ENCODE measurements at regions not wholly inside any gene's neighbourhood (a gene's known extent, or its start where the extent isn't known, plus 50 kb on each side); places are given as distances from the start of the nearest gene placed in this dataset.
A peak's percentile ranks its signal among the peaks of the same experiment; 100 is the strongest.
"Not testable (repeated sequence)": the region's sequence is repeated elsewhere in the genome, so short reads cannot be mapped to it uniquely, and the experiment has no call there.

DNA sequence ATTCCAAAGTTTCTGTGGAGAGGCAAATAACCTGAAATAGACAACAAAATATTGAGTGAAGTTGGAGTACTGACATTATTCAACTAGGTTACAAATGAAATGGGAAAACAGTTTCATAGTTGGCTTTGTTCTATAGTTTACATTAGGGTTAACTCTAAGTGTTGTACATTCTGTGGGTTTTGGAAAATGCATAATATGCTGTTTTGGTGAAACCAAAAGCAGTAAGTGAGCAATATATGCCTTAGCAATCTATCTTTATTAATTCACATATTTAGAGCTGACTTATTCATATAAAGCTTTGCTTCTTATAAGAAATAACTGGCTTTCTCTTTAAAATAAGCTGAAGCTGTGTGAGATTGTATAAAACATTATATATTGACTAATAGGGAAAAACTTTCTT lies 157.5 kb upstream of the AHI1 start:
- no peaks in the 10 kb centered on the region for H3K36me3 ChIP-seq (replicated peaks; ENCODE audit: control insufficient read depth, insufficient read depth, low read length)
- H3K4me3 ChIP-seq (ENCODE audit: insufficient read depth, low read depth, low read length), result no peak overlapping the region
- DNase-seq, result no peak
- no peaks in the 10 kb centered on the region for H3K27me3 ChIP-seq (ENCODE audit: control insufficient read depth, insufficient read depth, low read length)

GRCh38 chr6:135657207-135657606 lies 159.7 kb upstream of the AHI1 start:
- no peak for DNase-seq
- Histone ChIP-seq H3K27me3 (ENCODE audit: control insufficient read depth, insufficient read depth, low read length) (no peaks in the 10 kb centered on the region), H3K4me3 (ENCODE audit: insufficient read depth, low read depth, low read length) (no peak overlapping the region), H3K36me3 (replicated peaks; ENCODE audit: control insufficient read depth, insufficient read depth, low read length) (no peaks in the 10 kb centered on the region)

DNA sequence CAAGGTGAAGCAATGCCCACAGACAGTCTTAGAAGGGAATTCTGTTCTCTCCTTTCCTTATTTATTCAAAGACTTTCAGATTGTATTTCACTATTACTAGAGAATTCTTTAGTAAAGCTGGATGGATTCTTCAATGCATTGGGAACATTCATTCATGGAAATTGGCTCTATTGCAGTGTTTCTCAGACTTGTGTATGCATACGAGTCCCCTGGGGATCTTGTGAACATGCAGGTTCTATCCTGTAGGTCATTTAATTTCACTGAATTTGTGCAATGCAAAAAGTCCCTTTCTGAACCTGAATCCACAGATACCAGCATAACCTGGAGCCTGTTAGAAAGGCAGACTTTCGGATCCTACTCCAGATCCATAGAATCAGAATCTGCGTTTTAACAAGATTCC lies 160.9 kb upstream of the AHI1 start:
- DNase-seq, result no peak
- no peaks in the 10 kb centered on the region for H3K36me3 ChIP-seq (replicated peaks; ENCODE audit: control insufficient read depth, insufficient read depth, low read length)

GRCh38 chr6:135658916-135659315 lies 161.4 kb upstream of the AHI1 start:
- Histone ChIP-seq H3K36me3 (replicated peaks; ENCODE audit: control insufficient read depth, insufficient read depth, low read length) (no peaks in the 10 kb centered on the region), H3K27me3 (ENCODE audit: control insufficient read depth, insufficient read depth, low read length) (no peaks in the 10 kb centered on the region), H3K4me3 (ENCODE audit: insufficient read depth, low read depth, low read length) (no peak overlapping the region)
- DNase-seq, result no peak

More for the DNA sequence above, 160.9 kb upstream of the AHI1 start:
- H3K4me3 ChIP-seq (ENCODE audit: insufficient read depth, low read depth, low read length), result no peak overlapping the region
- no peaks in the 10 kb centered on the region for H3K27me3 ChIP-seq (ENCODE audit: control insufficient read depth, insufficient read depth, low read length)

DNA sequence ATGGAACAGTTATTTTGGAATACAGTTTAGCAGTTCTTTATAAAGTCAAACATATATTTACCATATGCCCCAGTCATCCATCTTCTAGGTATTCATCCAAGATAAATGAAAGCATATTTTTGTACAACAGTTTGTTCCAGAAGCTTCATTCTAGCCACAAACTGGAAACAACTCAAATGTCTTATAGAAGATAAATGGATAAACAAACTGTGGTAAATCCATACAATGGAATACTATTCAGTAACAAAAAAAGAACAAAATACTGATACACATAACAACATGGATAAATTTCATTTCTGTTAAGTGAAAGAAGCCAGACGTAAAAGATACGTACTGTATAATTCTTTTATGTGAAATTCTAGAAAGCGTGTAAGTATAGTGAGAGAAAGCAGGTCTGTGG lies 167.0 kb upstream of the AHI1 start:
- DNase-seq, result no peak
- Histone ChIP-seq H3K27me3 (ENCODE audit: control insufficient read depth, insufficient read depth, low read length) (no peaks in the 10 kb centered on the region), H3K4me3 (ENCODE audit: insufficient read depth, low read depth, low read length) (no peak overlapping the region), H3K36me3 (replicated peaks; ENCODE audit: control insufficient read depth, insufficient read depth, low read length) (no peaks in the 10 kb centered on the region)

DNA sequence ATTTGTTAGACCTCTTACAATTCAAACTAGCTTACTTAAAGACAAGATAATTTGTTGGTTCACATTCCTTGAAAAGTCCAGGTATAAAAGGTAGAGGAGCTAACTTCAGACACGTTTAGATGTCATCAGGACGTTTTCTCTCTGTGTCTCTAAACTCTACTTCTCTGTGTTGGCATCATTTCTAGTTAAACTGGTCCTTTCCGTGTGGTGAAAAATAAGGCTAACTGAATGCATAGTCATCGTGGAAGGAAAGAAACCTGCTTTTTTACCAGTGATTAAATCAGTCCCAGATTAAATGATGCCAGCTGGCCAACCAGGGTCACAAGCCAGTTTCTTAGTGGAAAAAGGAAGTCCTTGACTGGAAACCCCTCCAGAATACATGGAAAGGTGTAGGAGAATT lies 168.4 kb upstream of the AHI1 start:
- DNase-seq, result no peak
- no peak overlapping the region for H3K4me3 ChIP-seq (ENCODE audit: insufficient read depth, low read depth, low read length)
- no peaks in the 10 kb centered on the region for H3K36me3 ChIP-seq (replicated peaks; ENCODE audit: control insufficient read depth, insufficient read depth, low read length)
- H3K27me3 ChIP-seq (ENCODE audit: control insufficient read depth, insufficient read depth, low read length), result no peaks in the 10 kb centered on the region

- peak; percentile 10 for DNase-seq
- Histone ChIP-seq H3K4me3 (ENCODE audit: insufficient read depth, low read depth, low read length) (no peak overlapping the region), H3K36me3 (replicated peaks; ENCODE audit: control insufficient read depth, insufficient read depth, low read length) (no peaks in the 10 kb centered on the region), H3K27me3 (ENCODE audit: control insufficient read depth, insufficient read depth, low read length) (no peaks in the 10 kb centered on the region)
These were observed 170.3 kb upstream of the AHI1 start for GRCh38 chr6:135667691-135668455.

- Histone ChIP-seq H3K27me3 (ENCODE audit: control insufficient read depth, insufficient read depth, low read length) (no peaks in the 10 kb centered on the region), H3K4me3 (ENCODE audit: insufficient read depth, low read depth, low read length) (no peak overlapping the region), H3K36me3 (replicated peaks; ENCODE audit: control insufficient read depth, insufficient read depth, low read length) (no peaks in the 10 kb centered on the region)
- no peak for DNase-seq
These were observed 174.7 kb upstream of the AHI1 start for GRCh38 chr6:135672256-135672655.

DNA sequence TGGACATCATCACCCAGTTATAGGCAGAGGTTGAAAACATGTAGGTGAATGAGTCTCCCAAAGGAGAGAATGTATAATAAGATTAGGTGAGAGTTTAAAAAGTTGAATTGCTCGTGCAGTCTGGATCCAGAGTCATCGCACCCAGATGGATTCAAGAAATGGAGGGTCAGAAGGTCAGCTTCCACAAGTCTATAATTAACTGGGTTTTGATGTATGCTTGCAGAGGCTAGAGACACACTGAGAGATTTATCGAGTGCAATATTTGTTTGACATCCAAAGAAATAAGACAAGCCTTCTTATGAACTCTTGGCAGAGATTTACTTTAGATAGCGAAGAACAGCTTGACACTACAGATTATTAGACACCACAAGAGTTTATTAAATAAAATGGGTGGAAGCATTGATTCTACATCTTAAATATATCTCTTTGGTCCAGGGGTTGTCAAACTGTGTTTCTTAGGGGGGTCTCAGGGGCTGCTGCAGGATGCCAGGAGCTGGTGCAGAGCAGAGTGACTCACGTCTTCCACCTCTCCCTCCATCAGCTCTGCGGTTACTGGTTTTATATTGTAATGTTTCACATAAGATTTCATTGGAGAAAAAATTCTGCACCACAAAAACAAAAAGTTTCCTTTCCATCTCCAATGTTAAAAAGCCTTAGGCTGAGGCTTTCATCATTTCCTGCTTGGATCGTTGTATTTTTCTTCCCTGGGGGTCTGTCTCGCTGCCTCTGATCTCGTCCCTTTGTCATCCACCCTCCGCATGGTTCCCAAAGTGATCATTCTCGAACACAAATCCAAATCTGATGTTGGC lies 176.2 kb upstream of the AHI1 start:
- DNase-seq, result no peak
- Histone ChIP-seq H3K36me3 (replicated peaks; ENCODE audit: control insufficient read depth, insufficient read depth, low read length) (no peaks in the 10 kb centered on the region), H3K27me3 (ENCODE audit: control insufficient read depth, insufficient read depth, low read length) (no peaks in the 10 kb centered on the region), H3K4me3 (ENCODE audit: insufficient read depth, low read depth, low read length) (no peak overlapping the region)

DNA sequence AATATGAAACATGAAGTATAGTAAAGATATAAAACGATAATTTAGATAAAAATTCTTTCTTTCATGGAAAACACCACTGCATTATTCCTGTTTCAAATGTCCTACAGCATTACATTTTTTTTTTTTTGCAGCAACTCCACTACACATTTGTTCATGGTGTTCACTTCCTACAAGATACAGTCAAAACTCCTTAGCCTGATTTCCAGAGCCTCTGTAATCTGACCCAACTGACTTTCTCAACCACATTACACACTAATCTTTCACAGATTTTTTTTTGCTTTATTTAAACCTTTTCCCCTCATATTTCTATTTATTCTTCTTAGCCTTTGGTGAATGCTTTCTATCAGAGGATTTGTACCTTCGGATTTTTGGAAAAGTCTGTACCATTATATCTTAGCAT lies 176.5 kb upstream of the PDE7B start:
- no peaks in the 10 kb centered on the region for H3K36me3 ChIP-seq (replicated peaks; ENCODE audit: control insufficient read depth, insufficient read depth, low read length)
- no peaks in the 10 kb centered on the region for H3K27me3 ChIP-seq (ENCODE audit: control insufficient read depth, insufficient read depth, low read length)
- DNase-seq, result no peak
- H3K4me3 ChIP-seq (ENCODE audit: insufficient read depth, low read depth, low read length), result no peak overlapping the region

DNA sequence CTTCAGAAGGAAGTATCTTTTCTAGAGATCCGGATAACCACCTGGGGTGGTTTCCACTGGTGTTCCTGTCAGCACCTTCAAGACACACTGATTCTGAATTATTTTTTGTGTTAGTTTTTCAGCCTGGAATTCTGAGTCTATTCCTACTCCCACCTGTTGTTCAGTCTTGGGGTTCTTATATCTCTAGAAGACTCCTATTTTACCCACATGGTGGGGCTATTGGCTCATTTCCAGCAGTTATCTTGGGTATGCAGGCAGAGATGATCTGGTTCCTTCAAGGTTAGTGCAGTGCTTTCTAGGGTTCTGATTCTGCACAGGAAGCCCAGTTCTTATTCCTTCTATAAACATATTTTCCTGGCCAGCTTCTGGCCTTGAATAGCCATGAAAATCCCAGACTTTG lies 175.6 kb upstream of the PDE7B start:
- H3K27me3 ChIP-seq (ENCODE audit: control insufficient read depth, insufficient read depth, low read length), result no peaks in the 10 kb centered on the region
- peak; percentile 6 for DNase-seq

DNA sequence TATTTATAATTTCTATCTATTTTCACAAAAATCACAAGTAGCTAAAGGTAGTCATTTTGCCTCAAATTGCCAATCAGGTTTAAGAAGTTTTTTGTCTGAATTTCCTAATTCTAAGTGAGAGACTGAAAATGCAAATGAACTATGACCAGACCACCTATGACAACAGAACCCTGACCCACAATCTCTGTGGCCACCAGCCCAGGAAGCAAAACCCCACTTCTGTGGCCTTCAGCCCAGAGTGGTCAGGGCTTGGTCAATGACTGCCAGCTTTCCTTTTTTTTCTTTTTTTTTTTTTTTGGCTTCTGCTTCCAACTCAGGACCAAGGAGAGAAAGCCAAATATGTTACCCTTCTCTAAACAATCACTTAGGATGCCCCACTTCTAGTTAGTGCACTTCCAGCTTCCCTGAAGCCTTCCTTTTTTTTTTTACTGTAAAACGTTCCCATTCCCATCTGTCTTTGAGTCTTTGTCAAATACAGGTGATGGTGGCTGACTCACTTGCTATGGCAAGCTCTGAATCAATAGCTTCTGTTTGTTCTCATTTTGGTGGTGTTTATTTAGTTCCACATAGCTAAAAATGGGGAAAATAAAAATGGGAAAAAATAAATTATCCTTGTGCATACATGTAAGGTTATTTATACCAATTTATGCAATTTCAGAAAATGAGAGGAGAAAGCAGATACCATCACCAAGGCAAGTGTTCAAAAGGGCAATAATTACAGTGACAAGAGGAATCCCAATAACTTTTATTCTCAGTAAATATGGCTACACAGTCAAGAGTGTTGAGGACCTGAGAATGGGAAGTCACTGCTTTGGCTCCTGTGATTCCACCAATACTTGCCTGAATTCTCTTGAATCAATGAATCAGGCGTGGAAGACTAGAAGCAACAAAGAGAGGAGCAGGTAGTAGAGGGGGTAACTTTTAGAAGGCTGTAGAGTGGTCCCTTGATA lies 170.3 kb upstream of the PDE7B start:
- H3K27me3 ChIP-seq (ENCODE audit: control insufficient read depth, insufficient read depth, low read length), result no peaks in the 10 kb centered on the region
- DNase-seq, result no peak
- no peaks in the 10 kb centered on the region for H3K36me3 ChIP-seq (replicated peaks; ENCODE audit: control insufficient read depth, insufficient read depth, low read length)
- no peak overlapping the region for H3K4me3 ChIP-seq (ENCODE audit: insufficient read depth, low read depth, low read length)

More for the DNA sequence above, 175.6 kb upstream of the PDE7B start:
- H3K4me3 ChIP-seq (ENCODE audit: insufficient read depth, low read depth, low read length), result no peak overlapping the region
- no peaks in the 10 kb centered on the region for H3K36me3 ChIP-seq (replicated peaks; ENCODE audit: control insufficient read depth, insufficient read depth, low read length)

DNA sequence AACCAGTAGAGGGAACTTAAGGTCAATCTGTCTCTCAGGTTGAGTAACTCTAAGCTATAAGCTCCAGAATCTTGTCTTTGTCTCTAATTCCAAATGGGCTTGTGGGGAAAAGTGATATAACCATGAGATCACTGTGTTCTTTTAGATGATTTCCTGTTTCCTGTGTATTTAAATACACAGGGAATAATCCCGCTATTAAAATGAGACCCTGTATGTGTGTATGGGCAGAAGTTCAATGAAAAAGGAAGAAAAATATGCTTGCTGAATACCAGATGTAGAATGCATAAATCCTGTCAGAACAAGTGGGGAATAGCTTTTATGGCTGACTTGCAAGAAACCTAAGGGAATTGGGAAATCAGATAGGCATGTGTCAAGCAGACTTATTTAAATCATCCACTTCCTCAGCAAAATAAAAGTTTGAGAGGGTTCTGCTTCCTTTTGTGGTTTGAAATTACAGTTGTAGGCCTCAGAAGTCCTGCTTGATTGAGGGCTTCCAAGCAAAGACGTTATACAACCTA lies 164.7 kb upstream of the PDE7B start:
- Histone ChIP-seq H3K36me3 (replicated peaks; ENCODE audit: control insufficient read depth, insufficient read depth, low read length) (no peaks in the 10 kb centered on the region), H3K27me3 (ENCODE audit: control insufficient read depth, insufficient read depth, low read length) (no peaks in the 10 kb centered on the region), H3K4me3 (ENCODE audit: insufficient read depth, low read depth, low read length) (no peak overlapping the region)
- DNase-seq, result no peak

GRCh38 chr6:135688476-135688875 lies 163.0 kb upstream of the PDE7B start:
- not testable (repeated sequence) for H3K4me3 ChIP-seq (ENCODE audit: insufficient read depth, low read depth, low read length); H3K27me3 ChIP-seq (ENCODE audit: control insufficient read depth, insufficient read depth, low read length); H3K36me3 ChIP-seq (replicated peaks; ENCODE audit: control insufficient read depth, insufficient read depth, low read length); DNase-seq
